ENCODE measurements at regions not wholly inside any gene's neighbourhood (a gene's known extent, or its start where the extent isn't known, plus 50 kb on each side); places are given as distances from the start of the nearest gene placed in this dataset.

GRCh38 chr17:77416105-77416713 lies 275.4 kb downstream of the SEC14L1 start:
- peak overlapping the region; percentile 8 for H3K4me3 Mint-ChIP-seq
- no peaks in the 10 kb centered on the region for H3K27me3 Mint-ChIP-seq
- H3K27ac Mint-ChIP-seq = peak overlapping the region; percentile 66
- H3K9me3 Mint-ChIP-seq = no peaks in the 10 kb centered on the region
- no peak for DNase-seq
- peaks cover 55% of the 10 kb centered on the region for H3K4me1 Mint-ChIP-seq (ENCODE audit: low read depth)
- H3K36me3 Mint-ChIP-seq (ENCODE audit: low read depth) = peaks cover 13% of the 10 kb centered on the region

GRCh38 chr17:77417575-77417974 lies 276.8 kb downstream of the SEC14L1 start:
- H3K9me3 Mint-ChIP-seq = no peaks in the 10 kb centered on the region
- peaks cover 10% of the 10 kb centered on the region for H3K36me3 Mint-ChIP-seq (ENCODE audit: low read depth)
- H3K4me1 Mint-ChIP-seq (ENCODE audit: low read depth) = peaks cover 55% of the 10 kb centered on the region
- DNase-seq = no peak
- H3K27ac Mint-ChIP-seq = peak overlapping the region; percentile 56
- H3K4me3 Mint-ChIP-seq = no peak overlapping the region
- H3K27me3 Mint-ChIP-seq = no peaks in the 10 kb centered on the region

GRCh38 chr17:77418609-77419008 lies 277.8 kb downstream of the SEC14L1 start:
- Mint-ChIP-seq H3K9me3 (no peaks in the 10 kb centered on the region), H3K4me3 (no peak overlapping the region), H3K36me3 (ENCODE audit: low read depth) (peaks cover 3% of the 10 kb centered on the region), H3K27ac (no peak overlapping the region), H3K27me3 (no peaks in the 10 kb centered on the region), H3K4me1 (ENCODE audit: low read depth) (peaks cover 52% of the 10 kb centered on the region)
- no peak for DNase-seq

- Mint-ChIP-seq H3K36me3 (ENCODE audit: low read depth) (peaks cover 3% of the 10 kb centered on the region), H3K4me1 (ENCODE audit: low read depth) (peaks cover 52% of the 10 kb centered on the region), H3K27me3 (no peaks in the 10 kb centered on the region), H3K4me3 (no peak overlapping the region), H3K9me3 (no peaks in the 10 kb centered on the region), H3K27ac (no peak overlapping the region)
- DNase-seq = no peak
Observed at GRCh38 chr17:77419095-77419494, 278.3 kb downstream of the SEC14L1 start.

GRCh38 chr17:77419547-77420094 lies 278.9 kb downstream of the SEC14L1 start:
- Mint-ChIP-seq H3K9me3 (no peaks in the 10 kb centered on the region), H3K4me3 (no peak overlapping the region), H3K4me1 (ENCODE audit: low read depth) (peaks cover 54% of the 10 kb centered on the region), H3K27ac (peak overlapping the region; percentile 93), H3K36me3 (ENCODE audit: low read depth) (peaks cover 3% of the 10 kb centered on the region), H3K27me3 (no peaks in the 10 kb centered on the region)
- no peak for DNase-seq

GRCh38 chr17:77420095-77420803 lies 279.5 kb downstream of the SEC14L1 start:
- DNase-seq = no peak
- H3K27me3 Mint-ChIP-seq = no peaks in the 10 kb centered on the region
- H3K36me3 Mint-ChIP-seq (ENCODE audit: low read depth) = peaks cover 3% of the 10 kb centered on the region
- peak overlapping the region; percentile 62 for H3K4me3 Mint-ChIP-seq
- peak overlapping the region; percentile 93 for H3K27ac Mint-ChIP-seq
- no peaks in the 10 kb centered on the region for H3K9me3 Mint-ChIP-seq
- H3K4me1 Mint-ChIP-seq (ENCODE audit: low read depth) = peaks cover 57% of the 10 kb centered on the region

- Mint-ChIP-seq H3K9me3 (no peaks in the 10 kb centered on the region), H3K27ac (peak overlapping the region; percentile 93), H3K27me3 (no peaks in the 10 kb centered on the region), H3K4me1 (ENCODE audit: low read depth) (peaks cover 60% of the 10 kb centered on the region), H3K4me3 (peak overlapping the region; percentile 62), H3K36me3 (ENCODE audit: low read depth) (peaks cover 2% of the 10 kb centered on the region)
- DNase-seq = peak; percentile 68
Observed at GRCh38 chr17:77420804-77421629, 280.2 kb downstream of the SEC14L1 start.

- H3K4me3 Mint-ChIP-seq = peak overlapping the region; percentile 62
- no peaks in the 10 kb centered on the region for H3K36me3 Mint-ChIP-seq (ENCODE audit: low read depth)
- DNase-seq = no peak
- no peaks in the 10 kb centered on the region for H3K9me3 Mint-ChIP-seq
- peaks cover 60% of the 10 kb centered on the region for H3K4me1 Mint-ChIP-seq (ENCODE audit: low read depth)
- no peaks in the 10 kb centered on the region for H3K27me3 Mint-ChIP-seq
- peak overlapping the region; percentile 93 for H3K27ac Mint-ChIP-seq
Observed at GRCh38 chr17:77421630-77421972, 280.8 kb downstream of the SEC14L1 start.

- no peaks in the 10 kb centered on the region for H3K36me3 Mint-ChIP-seq (ENCODE audit: low read depth)
- peaks cover 61% of the 10 kb centered on the region for H3K4me1 Mint-ChIP-seq (ENCODE audit: low read depth)
- no peak overlapping the region for H3K4me3 Mint-ChIP-seq
- H3K27me3 Mint-ChIP-seq = no peaks in the 10 kb centered on the region
- no peak overlapping the region for H3K27ac Mint-ChIP-seq
- H3K9me3 Mint-ChIP-seq = no peaks in the 10 kb centered on the region
- DNase-seq = no peak
Observed at GRCh38 chr17:77422104-77422747, 281.5 kb downstream of the SEC14L1 start.

- H3K36me3 Mint-ChIP-seq (ENCODE audit: low read depth) = no peaks in the 10 kb centered on the region
- H3K27ac Mint-ChIP-seq = peak overlapping the region; percentile 47
- no peak for DNase-seq
- no peaks in the 10 kb centered on the region for H3K9me3 Mint-ChIP-seq
- peaks cover 65% of the 10 kb centered on the region for H3K4me1 Mint-ChIP-seq (ENCODE audit: low read depth)
- H3K4me3 Mint-ChIP-seq = no peak overlapping the region
- no peaks in the 10 kb centered on the region for H3K27me3 Mint-ChIP-seq
Observed at GRCh38 chr17:77422748-77423113, 282.0 kb downstream of the SEC14L1 start.

- H3K4me1 Mint-ChIP-seq (ENCODE audit: low read depth) = peaks cover 76% of the 10 kb centered on the region
- H3K27me3 Mint-ChIP-seq = no peaks in the 10 kb centered on the region
- peak overlapping the region; percentile 47 for H3K27ac Mint-ChIP-seq
- no peaks in the 10 kb centered on the region for H3K9me3 Mint-ChIP-seq
- no peaks in the 10 kb centered on the region for H3K36me3 Mint-ChIP-seq (ENCODE audit: low read depth)
- DNase-seq = no peak
- no peak overlapping the region for H3K4me3 Mint-ChIP-seq
Observed at GRCh38 chr17:77423589-77424451, 283.1 kb downstream of the SEC14L1 start.

- no peak for DNase-seq
- H3K27ac Mint-ChIP-seq = no peak overlapping the region
- no peaks in the 10 kb centered on the region for H3K36me3 Mint-ChIP-seq (ENCODE audit: low read depth)
- H3K4me3 Mint-ChIP-seq = no peak overlapping the region
- H3K4me1 Mint-ChIP-seq (ENCODE audit: low read depth) = peaks cover 80% of the 10 kb centered on the region
- H3K27me3 Mint-ChIP-seq = no peaks in the 10 kb centered on the region
- no peaks in the 10 kb centered on the region for H3K9me3 Mint-ChIP-seq
Observed at GRCh38 chr17:77424585-77425344, 284.0 kb downstream of the SEC14L1 start.

- Mint-ChIP-seq H3K9me3 (no peaks in the 10 kb centered on the region), H3K27me3 (no peaks in the 10 kb centered on the region), H3K4me1 (ENCODE audit: low read depth) (peaks cover 80% of the 10 kb centered on the region), H3K4me3 (no peak overlapping the region), H3K36me3 (ENCODE audit: low read depth) (no peaks in the 10 kb centered on the region), H3K27ac (peak overlapping the region; percentile 90)
- DNase-seq = no peak
Observed at GRCh38 chr17:77425348-77425747, 284.6 kb downstream of the SEC14L1 start.

Measured in activated T-cell treated with anti-CD3 and anti-CD28 coated beads, Interleukin-2, amount 50 U/mL, for 24 hours (primary cell).